HG03469 (cell line): ENCODE measurements at regions not wholly inside any gene's neighbourhood (a gene's known extent, or its start where the extent isn't known, plus 50 kb on each side); places are given as distances from the start of the nearest gene placed in this dataset.

Source experiments
- ATAC-seq: cut with Tn5 transposase; IDR thresholded peaks from one replicate; pipeline ENCODE4 v1.9.1; 2021; ENCODE audit warnings: mild to moderate bottlenecking, moderate library complexity, moderate number of reproducible peaks; ENCODE audit not compliant: unreplicated experiment

DNA sequence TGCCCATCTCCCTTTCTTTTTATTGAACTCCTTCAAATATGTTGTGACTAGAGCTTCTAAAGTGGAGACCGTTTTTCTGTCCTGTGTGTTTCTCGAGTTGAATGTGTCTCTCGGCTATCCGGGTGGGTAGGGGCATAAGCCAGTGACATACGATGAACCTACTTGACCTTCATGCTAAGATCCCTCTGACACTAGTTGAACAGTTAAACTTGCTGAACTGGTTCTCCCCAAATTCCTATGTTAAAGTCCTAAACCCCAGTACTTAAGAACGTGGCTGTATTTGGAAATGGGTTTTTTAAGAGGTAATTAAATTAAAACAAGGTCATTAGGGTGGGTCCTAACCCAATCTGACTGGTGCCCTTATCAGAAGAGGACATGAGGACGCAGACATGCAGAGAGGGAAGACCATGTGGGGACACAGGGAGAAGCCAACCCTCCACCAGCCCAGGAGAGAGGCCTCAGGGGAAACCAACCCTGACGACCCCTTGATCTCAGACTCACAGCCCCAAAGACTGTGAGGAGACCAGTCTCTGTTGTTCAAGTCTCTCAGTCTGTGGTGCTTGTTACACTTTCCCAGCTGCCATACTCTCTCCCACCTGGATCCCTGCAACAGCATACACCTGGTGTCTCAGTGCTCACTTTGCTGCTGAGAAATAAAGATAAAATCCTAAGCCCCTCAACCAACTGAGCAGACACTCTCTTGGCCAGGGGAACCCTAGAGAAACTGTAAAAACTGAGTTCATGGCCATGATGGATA, 208.4 kb downstream of the MYLK4 start:
- no peak for ATAC-seq

DNA sequence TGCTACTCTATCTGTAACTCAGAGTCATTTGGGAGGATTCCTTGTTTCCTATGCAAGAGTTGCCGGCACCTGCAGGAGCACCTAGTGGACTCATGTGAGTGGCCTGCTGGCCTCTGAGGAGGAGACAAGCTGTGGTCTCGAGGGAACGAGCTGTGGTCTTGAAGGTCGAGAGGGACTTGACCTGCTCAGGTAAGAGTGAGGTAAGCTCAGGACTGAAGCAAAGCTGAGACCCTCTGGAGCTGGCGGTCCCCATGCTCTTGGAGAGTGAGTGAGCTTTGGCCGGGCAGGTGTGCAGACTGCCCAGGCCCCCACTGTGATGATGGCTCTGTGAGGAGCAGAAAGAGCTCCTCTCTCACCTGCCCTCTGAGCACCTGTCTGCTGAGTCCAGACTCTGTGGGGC, 214.3 kb downstream of the MYLK4 start:
- ATAC-seq = no peak

DNA sequence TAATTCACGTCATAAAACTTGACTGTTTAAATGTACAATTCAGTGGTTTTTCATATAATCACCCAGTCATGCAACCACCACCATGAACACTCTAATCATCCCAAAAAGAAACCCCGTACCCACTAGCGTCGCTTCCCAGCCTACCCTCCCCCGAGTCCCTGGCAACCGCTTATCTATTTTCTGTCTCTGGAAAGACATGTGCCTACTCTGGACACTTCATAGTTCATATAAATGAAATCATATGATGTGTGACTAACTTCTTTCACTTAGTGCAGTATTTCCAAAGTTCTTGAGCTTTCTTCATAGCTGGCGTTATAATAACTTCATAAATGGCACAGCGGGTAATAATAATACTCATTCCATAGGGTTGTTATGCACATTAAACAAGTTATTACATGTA, 215.2 kb downstream of the MYLK4 start:
- ATAC-seq = no peak

DNA sequence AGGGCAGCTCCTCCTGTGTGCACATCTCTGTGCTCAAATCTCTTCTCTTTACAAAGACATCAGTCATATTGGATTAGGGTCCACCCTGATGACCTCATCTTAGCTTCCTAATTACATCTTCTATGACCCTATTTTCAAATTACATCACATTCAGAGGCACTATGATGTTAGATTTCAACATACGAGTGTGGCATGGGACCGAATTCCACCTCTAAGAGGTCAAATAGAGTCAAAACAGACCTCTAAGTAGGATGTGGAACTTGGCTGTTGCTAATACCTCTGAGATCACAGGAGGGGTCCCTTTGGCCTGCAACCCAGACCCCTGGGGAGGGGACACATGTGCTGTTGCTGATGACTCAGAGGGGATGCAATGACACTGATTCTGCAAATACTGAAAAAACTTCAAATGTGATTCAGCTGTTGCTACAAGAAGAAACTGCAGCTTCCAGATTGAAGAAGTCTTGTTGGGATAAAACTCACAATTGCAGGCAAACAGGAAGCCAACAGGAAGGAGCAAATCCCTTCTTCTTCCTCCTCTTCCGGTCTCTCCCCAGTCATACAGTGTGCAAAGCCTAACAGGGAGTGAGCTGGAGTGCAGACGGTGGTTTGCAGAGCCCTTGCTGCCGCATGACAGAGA, 216.2 kb downstream of the MYLK4 start:
- ATAC-seq = no peak

DNA sequence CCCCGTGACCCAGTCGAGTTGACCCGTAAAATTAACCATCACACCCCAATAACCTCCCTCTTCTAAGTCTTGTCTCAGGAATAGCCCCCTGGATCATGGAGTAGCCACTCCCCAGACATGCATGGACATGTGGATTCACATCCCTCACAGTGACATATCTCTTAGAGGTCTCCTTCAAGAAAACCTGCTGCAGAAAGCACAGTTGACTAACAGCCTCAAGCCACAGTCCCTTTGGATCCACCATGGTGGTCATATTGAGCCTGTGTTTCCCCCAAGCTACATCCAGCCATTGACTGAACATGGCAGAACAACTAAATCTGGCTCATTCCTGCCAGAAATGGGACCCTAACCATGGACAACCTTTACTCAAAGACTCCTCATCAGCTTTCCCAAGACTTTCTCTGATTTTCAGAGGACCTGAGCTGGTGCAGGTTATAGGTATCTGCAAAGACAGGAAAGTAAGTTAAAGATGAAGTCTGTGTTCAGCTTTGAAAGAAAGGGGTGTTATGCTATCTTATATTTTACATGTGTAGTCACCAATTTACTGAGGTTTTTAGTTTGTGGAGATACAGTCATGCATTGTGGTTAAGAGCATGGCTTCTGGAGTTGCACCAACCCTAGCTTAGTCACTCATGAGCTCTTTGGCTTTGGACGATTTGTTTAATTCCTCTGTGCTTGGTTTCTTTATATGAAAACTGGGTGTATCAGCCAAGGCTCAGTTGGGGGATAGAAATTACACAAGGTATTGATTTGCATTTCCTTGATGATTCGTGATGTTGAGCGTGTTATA, 219.1 kb downstream of the MYLK4 start:
- no peak for ATAC-seq

DNA sequence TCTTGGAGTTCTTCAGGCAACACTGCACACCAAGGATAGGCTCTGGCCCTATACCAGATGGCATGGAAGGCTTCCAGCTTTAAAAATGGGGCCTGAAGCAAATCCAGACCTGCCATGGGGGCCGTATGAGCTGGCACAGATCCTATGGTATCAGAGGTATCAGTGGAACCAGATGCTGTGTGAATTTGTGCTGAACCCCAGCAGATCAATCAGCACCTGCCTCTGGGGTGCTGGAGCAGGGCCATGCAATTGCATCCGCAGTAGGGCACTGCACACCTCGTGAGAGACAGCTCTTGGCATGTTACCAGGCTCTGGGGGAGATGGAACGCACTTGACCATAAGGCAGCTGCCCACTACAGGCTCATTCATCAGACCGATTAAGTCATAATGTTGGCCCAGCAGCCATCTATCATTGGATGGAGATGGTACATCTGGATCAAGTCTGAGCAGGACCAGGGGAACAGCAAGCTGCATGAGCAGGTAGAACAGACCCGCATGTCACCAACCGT, 221.5 kb downstream of the MYLK4 start:
- no peak for ATAC-seq

DNA sequence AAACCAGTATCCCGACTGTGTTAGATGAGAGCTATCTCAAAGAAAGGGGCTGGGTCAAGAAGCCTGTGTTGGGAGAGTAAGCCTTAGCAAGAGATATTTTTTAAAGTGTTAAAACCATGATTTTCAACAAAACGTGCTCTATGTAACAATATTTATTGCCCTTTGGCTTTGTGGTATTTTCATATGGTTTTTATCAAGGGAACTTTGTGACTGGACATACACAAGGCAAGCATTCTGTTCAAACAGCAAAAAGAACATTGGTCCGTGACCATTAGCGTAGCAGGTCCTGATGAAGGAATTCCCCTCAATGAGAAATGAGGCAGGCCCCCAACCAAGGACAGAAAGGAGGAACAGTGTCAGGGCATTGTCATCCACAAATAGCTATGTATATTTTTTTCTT, 222.6 kb downstream of the MYLK4 start:
- ATAC-seq = no peak

DNA sequence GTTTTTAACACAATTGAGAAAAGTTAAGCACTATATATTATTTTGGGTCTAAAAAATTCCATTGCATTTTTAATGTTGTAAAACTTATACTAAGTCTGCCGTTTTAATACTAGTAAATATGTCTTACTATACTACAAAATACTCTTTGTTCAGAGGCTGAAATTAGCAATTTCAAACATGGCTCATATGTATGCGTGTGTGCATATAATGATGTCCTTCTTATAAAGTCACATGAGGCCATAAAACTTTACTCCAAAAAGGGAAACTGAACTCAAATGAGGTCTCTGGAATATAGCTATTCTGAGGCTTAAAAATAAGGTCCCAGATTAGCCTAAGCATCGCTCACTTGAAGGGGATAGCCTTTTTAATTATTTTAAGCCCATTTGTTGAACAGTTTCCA, 224.0 kb downstream of the MYLK4 start:
- no peak for ATAC-seq

DNA sequence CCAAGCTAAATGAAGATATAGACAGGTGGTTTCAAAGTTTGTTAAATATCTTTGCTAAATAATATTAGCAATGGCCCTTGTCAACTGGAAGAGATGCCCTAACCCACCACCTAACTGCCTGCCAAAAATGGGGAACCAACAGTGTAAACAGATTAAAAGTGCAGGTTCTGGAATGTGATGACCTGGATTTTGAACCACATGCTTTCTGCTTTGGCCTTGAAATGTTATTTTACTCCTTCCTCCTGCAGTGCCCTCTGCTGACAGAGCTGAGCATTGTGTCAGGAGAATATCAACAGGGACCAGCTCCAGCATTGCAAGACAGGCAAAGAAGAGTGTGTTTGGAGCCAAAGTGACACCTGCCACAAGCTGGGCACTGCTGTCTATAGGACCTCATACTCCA, 226.6 kb downstream of the MYLK4 start:
- ATAC-seq = no peak

DNA sequence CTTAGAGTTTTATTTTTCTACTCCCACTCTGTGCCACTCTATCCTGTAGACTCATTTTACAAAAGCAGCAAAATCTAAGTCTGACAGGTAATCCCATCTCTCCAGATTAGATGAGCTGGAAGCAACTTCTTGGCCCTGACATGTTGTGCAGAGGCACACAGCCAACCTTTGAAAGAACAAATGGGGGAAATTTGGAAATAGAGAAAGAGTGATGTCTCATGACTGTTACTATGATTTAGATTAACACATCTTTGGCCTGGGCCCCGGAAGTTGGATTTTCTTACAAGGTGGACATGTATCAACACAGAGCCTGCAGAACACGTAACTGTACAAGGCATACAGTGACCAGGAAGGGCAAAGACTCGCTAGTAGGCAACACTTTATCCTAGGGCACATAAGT, 227.7 kb downstream of the MYLK4 start:
- ATAC-seq = no peak

DNA sequence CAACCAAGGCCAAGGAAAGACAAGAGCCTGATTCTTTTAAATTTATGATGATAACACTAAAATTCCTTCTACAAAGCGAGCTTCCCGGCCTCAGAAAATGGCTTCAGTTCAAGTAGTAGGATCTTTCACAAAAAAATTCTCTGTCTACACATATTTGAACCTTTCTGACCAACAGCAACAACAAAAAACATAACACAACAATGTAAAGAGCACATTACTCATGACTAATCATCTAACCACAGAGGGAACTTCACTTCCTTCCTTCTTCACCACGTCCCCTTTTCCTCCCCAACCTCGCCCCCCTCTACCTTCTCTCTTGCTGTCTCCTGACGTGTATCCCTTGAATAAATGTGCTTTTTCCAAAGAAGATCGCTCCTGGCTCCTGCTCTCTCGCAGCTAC, 228.2 kb downstream of the MYLK4 start:
- ATAC-seq = no peak

DNA sequence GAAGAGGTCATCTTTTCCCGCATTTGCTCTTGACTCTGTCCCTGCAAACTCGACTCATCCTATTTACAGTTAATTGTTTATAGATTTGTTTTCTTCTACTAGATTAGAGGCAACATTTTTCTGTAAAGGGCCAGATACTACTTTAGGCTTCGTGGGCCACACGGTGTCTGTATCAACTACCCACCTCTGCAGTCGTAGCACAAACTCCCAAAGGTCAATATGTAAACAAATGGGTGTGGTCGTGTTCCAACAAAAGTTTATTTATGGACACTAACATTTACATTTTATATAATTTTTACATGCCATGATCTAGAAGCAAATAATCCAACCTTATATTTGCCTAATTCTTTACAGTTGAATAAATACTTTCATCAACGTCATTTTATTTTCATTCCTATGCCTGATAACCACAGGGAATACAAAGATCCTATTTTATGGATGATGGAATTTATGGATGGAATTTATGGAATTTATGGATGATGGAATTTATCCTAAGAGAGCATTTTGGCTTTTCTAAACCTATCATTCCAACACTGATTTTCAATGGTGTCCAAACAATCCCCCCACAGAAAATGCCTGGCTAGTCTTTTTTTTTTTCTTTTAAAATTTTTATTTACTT, 232.8 kb downstream of the MYLK4 start:
- ATAC-seq = no peak

DNA sequence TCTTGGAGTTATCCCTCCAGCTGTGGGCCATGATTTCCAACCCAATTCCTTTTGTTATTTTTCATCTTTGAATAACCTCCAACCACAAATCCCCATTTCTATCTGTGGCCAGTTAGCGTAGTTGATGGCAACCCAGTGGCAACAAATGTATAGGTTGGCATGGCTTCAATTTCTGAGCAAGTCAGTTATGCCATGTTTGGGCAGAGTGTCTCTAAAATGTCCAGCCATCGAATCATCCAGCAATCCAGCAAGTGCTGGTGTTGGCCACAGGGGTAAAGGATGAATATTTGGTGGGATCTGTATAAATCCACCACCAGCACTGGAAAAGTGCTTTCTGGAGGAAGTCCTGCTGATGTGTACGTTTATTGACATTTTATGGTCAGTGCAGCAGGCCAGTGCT, 233.3 kb downstream of the MYLK4 start:
- no peak for ATAC-seq

DNA sequence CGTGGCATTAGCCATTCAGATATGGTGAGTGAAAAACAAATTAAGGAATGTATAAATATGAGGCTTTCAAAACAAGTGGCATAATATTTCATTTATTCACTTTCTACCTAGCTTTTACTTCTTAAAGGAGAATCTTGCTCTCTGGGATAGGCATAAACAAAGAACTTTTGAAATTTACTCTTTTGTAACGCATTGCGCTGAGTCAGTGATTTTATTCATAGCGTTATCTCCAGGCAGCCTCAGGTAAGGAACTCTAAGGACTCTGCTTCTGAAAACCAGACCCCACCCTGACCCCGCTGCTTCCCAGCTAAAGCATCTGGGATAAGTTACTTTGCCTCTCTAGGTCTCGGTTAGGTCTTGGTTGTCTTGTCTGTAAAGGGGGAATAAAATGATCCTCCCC, 234.7 kb downstream of the MYLK4 start:
- no peak for ATAC-seq

DNA sequence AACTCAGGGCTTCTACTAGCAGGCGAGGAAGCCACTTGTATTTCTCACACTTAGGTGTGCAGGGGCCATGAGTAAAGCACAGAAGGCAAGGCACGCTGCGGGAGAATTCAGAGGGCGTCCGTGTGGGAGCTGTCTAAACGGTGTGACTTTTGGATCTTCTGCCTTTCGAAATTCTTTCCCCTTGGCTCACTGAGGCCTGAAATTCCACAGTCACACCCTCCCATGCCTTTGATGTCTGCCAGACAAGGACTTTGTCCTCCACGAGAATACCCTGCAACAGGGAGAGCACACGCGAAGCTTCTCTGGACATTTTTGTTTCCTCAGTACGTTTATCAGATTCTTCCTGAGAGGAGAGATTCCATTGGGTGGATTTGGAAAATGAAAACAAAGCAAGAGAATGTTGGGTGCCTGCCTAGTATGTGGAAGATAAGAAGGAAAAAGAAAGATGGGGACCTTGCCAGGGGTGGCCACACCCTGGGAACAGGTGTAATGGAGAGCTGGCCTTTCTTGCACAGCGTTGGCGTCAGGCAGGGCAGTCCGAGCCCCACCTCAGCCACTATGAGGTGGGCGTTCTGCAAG, 235.7 kb downstream of the MYLK4 start:
- no peak for ATAC-seq

DNA sequence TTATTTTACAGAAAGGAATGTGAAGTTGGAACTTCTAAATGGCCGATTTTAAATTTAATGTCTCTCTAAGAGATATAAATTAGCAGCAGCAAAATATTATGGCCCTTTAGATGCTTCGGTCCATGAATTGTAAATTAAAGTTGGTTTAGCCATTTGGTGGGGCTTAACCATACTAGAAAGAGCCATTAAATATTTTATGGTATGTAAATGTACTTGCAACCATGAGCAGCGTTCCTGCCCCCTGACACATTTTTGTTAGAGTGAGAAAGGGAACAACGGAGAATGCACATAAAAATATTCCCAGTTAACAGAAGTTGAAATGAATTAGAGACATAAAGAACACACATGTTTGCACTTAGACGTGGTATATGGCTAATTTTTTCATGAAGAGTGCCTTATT, 237.9 kb downstream of the MYLK4 start:
- no peak for ATAC-seq

DNA sequence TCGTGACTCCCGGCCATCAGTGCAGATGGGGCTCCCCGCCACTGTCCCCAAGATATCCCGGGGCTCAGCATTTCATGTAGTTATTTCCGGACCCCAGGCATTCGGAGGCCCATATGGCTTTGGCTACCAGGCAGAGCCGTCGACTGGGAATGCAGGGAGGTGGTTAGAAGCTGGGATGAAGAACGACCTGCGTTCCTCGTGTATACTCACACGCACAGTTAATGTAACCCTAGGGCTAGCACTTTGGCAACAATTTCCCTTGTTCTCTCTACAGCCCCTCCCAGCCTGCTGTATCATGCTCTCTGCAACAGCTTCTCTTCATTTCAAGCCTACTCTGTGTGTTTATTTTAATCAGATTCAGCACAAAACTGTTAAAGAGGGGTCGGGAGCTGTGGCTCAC, 240.4 kb downstream of the MYLK4 start:
- no peak for ATAC-seq

DNA sequence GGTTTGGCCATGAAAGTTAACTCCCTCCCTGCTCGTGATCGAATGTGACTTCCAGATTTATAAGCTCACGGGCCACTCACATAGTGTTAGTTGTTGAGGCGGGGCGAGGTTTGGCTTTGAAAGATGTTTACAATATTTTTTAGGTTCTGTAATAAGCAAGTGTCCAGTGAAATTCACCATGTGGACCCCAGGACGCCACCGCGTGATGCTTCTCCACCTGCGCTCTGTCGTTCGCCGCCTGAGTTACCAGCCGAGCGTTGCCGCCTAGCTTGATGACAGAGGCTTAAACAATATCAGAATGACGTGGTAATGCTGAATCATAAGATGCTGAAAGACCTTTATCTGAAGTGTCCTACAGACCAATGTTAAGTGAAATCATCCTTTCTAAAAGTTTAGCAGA, 241.0 kb downstream of the MYLK4 start:
- no peak for ATAC-seq

DNA sequence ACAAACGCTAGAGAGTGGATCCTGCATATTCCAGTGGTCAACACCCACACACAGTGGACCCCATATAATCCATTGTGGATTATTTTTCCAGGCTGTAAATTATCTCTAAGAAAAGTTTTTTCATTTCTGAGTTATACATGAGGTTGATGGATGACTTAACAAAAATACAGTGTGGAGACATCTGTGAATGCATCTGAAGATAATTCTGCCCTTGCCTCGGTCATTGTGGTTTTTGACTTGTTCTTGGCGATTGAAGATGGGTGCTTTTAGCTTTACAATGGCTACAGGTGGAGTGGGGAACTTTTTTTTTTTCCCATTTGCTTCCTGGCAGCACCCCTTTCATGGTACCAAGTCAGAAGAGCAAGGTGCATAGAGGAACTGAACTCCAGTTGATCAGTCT, 242.7 kb downstream of the MYLK4 start:
- no peak for ATAC-seq

DNA sequence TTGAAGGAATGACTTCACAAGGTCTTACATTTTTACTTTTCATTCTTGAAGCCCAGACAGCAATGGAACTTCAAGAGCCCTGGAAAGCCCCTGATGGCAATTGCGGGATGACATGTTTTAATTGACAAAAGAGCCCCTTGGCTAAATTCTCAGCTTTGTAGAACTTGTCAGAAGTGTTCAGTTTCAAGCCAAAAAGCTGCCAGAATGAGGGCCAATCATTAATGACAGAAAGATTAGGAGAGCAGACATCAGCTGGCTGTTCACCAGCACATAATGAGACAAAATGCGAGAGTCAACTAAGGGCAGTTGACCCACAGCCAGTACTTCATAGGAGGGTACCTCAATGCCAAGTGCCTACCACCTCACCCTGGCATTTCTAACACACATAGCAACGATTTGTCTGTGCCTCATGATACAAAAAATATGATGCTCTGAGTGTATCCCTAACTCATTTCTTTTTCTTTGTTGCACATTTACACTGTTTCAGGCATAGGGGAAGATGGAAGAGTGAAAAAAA, 243.1 kb downstream of the MYLK4 start:
- ATAC-seq = no peak

DNA sequence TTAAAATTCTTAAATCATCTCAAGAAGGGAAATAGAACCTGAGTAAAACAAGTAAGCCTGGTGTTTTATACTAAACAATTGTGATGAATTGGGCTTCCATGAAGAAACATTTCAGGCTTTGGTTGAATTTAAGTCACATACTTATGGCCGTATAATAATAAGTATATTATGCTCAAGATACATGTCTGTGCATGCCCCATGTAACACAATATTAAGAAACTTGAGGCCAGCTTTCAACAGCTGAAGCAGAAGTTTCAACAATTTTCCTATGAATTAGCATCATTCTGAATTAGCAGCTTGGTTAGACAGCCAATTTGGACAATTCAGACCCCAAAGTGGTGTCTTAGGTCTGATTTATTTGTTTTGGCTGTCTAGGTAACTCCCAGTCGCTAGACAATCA, 243.7 kb downstream of the MYLK4 start:
- ATAC-seq = no peak
